Fibroblast of skin of right quadriceps (primary cell): ENCODE measurements at regions not wholly inside any gene's neighbourhood (a gene's known extent, or its start where the extent isn't known, plus 50 kb on each side); places are given as distances from the start of the nearest gene placed in this dataset.

Source experiments
- DNase-seq: peaks from one replicate; pipeline ENCODE4 v3.0.0-alpha.2; 2013

DNA sequence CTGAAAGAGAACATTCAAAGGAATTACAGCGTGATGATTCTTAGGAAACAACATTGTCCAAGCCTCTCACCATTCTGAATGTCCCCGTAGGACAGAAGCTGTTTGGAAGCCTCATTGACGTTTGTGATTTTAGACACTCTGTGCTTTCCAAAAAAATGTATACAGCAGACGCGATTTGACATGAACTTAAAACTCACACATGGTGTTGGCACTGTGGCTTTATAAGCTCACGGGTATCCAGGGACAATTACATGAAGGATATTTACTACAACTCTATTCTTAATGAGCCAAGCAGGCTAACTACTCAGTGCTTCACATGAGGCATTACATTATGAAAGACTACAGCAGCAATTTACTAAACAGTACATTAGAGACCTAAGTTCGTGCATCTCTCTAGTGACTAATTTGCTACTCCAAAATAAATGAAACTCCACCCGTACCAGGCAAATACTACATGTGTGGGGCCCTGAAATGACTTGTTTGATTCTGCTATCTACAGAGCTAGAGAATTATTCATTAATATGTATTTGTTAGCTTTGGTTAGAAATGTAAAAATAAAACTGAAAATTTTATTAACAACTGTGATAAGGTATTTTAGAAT lies 620.7 kb downstream of the SPRY1 start:
- no peak for DNase-seq

DNA sequence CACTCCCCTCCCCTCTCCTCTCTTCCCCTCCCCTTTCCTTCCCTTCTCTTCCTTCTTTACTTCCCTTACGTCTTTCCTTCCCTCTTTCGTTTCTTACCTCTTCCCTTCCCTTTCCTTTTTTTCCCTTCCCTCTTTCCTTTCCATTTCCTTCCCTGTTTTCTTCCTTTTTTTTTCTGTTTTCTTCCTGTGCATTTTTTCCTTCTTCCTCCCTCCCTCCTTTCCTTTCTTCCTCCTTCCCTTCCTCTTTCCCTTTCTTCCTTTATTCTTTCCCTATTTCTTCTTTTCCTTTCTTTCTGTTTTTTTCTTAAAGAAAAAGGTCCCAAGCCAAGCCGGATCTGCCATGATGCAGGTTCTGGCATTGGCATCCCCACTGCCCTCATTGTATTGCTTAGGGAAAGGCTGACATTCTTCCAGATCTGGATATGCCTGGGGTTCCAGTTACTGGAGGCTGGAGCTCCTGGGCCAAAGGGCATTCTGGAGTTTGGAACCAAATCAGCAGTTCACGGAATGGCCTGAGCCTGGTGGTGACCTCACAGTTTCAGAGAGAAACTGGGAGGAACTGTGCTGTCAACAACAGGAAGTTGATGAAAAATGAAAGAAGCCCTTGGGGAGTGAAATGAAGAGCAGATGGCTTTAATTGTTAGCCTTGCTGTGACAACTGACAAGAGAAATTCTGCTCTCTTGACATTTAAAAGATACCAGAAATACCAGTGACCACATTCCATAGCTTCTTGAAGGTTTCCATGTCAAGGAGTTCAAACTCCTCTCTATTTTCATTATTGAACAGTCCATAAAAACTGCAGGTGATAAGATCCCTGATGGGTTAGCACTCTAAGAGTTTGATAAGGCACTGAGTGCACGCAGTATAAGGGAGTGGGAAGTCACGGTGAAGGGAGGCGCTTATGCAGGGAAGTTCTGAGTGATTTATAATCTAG lies 622.1 kb downstream of the SPRY1 start:
- DNase-seq = peak; percentile 82

DNA sequence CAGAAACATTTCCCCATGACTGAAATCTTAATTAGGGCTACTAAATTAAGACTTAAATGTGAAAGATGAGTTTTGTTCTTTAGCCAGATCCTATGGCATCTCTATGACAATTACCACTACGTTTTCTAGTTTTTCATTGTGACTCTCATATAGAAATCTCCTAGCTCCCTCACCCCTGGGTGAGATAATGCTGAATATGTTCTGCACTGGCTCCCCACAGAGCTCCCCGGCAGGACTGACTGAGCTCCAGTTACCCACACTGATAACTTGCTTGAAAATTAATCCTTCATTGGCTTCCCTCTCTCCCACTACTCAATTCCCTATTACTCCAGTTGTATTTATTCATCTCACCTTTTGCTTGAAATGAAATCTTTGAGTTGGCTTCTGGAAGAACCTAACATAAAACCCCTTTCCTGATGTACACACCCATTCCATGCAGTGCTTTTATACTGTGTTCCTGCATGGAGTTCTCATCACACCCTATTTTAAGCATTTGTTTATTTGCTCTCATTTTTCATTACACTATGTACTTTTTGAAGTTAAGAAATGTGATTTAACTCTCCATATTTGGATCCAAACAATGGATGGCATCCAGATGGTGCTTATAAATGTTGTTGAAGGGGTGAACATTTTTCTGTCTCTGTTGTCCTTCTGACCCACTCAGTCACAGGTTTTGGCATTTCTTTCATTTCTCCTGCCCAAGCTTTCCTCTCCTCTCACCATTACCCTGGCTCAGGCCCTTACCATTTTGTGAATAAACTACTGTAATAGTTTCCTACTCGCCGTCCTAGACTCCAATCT lies 623.4 kb downstream of the SPRY1 start:
- no peak for DNase-seq

DNA sequence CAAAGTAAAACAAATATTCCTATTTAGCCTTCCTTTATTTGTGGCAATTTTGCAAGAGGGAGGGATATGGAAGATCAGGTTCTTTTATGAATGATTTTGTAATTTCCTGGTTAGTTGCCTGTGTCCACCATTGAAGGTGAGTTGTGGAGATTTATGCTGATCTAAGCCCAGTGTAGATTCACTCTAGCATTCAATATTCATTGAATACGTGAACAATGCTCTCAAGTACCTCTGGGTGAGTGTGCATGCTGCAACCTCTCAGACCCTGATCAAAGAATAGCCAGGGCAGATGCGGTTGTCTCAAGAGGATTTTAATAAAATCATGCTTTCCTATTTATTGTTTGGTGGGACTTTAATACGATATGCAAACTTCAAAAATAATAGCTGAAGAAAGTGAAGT lies 628.4 kb downstream of the SPRY1 start:
- DNase-seq = no peak

DNA sequence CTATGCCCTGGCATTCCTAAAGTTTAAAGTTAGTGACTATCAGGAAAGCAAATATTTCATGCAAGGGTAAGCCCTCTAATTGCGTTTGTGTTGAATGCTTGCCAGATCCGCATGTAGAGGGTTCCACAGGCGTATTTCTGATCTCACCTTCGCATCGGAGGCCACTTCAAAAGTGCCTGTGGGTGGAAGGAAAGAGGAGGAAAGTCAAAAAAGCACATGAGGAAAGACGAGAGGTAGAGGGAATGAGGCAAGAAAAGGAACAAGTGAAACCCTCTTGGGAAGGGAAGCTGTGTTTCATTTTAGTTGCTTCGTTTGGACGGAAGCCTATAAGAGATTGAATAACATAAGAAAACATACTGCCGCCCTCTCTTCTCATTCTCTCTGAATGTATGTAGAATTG lies 628.8 kb downstream of the SPRY1 start:
- DNase-seq = no peak

DNA sequence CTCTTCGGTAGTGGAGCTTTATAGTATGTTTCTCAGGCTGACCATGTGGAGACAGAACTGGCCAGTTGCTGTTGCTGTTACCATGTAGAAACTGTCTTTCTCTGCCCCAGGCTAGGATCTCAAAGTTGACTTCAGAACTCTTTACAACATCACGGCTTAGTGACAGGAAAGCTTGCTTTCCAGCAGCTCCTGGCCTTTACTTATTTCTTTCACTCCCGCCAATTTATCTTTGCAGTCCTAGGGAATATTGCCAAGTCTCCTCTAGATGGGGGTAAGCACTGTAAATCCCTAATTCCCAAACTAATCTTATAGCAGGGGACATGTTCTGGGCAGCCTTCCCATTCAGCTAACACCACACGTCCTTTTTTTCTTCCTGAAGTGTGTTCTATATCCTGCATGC lies 631.6 kb downstream of the SPRY1 start:
- peak; percentile 23 for DNase-seq

DNA sequence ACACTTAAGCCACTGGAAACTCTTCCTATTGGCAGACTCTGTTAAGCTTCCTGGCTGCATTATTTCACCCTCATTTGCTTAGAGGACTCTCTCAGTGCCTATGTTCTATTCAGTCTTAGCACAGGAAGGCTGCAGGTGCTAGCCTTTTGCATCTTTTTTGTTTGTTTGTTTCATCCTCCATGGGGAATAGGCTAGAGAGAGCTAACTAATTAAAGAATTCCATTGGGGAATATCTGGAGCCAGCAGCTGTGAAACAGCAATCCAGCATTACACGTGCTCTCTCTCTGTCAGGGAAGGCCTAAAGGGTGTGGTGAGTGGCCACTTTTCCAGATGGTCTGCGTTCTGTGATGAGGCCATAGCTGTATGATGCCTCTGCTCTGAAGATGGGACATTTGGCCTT lies 633.6 kb downstream of the SPRY1 start:
- no peak for DNase-seq

DNA sequence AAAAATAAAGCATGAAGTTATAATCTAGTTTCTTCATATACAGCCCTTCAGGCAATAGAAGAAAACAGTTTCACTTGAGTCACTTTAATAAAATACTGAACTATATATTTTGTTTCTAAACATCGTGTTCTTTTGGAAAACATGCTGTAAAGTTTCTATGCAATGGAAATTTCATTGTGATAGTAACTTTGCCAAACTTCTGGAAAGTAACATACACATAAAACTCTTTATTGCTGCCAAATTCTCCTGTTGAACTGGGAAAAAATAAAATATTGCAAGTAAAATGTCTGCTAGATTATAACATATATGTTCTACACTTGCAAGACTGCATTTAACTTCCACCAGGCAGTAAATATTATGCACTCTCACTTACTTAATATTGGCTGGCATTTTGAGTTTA lies 635.4 kb downstream of the SPRY1 start:
- DNase-seq = no peak

DNA sequence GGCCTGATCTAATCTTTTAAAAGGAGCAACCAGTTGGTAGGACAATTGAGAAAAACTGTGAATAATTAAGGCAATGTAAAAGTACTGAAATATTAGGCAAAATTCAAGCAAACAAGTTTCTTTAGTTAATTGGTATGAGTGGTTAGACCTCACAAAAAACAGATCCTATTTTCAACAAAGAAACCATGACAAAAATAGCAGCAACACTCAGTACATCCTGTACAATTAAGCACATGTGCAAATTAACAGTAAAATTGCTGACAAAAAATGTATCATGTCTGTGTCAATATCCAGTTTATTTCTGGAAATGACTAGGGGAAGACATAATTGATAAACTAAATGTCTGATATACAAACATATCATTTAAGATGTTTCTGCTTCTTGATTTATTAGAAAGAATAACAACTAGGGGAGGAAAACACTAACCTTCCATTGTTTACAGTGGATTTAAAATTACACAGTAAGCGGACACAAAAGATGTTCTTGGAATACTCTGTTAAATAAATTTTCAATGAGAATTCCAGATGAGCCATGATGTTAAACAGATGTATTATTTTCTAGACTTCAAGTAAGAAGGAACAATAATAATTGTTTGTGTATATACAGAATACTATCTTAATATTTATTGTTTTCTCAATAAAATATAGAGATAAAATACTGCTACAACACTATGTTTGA lies 638.9 kb downstream of the SPRY1 start:
- no peak for DNase-seq

DNA sequence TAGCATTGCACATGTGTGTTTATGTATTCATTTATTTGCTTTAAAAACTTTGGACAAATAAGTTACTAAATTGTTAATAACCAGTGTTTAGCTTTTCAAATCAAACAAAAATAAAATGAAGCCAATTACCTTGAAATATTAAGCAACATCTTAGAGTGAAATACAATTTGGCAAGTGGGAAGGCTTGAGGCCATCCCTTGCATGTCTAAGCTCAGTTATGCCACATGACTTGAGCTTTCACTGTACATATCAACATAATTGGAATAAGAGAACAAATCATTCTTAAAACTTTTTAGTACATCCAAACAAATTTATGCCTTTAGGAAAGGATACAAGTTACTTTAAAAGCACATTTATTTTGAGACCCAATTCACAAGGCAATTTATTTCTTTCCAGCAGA lies 640.6 kb downstream of the SPRY1 start:
- no peak for DNase-seq

DNA sequence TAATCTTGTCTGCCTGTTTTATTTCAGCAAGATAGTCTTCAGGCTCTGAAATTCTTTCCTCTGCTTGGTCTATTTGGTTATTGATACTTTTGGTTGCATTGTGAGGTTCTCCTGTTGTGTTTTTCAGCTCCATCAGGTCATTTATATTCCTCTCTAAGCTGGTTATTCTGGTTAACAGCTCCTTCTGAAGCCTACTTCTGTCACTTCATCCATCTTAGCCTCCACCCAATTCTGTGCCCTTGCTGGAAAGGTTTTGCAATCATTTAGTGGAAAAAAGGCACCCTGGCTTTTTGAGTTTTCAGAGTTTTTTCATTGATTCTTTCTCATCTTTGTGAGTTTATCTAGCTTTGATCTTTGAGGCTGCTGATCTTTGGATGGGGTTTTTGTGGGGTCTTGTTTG lies 647.7 kb downstream of the SPRY1 start:
- DNase-seq = no peak

DNA sequence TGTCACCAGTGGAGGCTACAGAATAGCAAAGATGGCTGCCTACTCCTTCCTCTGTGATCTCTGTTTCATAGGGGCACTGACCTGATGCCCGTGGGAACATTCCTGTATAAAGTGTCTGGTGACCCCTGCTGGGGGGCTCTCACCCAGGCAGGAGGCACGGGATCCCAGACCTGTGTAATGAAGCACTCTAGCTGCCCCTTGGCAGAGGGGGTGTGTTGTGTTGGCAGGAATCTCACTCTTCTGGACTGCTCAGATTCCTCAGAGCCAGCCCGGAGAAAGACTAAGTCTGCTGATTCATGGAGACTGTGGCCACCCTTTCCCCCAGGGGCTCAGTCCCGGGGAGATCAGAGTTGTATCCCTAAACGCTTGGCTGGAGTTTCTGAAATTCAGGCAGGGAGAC lies 648.3 kb downstream of the SPRY1 start:
- DNase-seq = no peak

DNA sequence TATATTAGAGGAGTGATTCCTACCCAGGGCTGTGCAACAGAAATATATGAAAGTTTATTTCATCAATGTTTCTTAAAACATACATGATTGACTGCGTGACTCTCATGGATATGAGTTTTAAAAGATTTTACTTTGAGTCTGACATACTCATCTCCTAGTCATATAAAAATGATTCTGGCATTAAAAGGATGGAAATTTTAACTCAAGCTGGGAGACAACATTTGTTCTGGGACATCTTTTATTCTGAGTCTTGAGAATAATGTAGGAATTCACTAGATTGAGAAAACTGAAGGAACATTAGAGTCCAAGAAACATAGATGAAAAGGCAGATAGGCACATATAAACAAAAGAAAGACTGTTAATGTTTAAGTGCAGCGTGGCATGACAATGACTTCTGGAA lies 649.6 kb downstream of the SPRY1 start:
- no peak for DNase-seq

DNA sequence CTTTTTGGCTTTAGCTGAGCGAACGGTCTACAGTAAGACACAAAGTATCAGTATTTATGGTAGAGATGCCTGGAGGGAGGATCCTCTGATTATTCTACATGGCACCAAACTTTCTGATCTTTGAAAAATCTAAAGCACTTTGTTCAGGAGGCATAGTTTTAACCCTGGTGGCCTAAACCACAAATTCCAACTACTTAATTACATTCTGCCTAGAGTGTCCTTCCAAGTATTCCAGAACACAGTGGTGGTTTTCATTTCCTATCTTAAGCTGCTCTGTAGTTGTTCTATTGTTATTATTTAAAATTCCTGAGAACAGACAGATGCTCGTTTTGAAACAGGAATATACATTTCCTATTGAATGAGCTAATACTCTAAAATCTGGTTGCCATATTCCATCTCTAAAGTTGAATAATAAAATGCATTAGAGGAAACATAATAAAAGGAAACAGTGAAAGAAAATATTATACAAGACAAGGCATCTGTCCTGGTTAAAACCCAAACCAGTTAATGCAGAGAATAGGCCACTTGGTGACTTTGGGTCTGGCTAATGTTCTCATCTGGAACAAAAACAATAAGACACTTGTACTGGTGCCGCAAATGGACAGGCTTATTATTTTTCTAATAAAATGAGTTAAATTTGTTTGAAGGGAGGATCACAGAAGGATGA lies 657.4 kb downstream of the SPRY1 start:
- peak; percentile 53 for DNase-seq

DNA sequence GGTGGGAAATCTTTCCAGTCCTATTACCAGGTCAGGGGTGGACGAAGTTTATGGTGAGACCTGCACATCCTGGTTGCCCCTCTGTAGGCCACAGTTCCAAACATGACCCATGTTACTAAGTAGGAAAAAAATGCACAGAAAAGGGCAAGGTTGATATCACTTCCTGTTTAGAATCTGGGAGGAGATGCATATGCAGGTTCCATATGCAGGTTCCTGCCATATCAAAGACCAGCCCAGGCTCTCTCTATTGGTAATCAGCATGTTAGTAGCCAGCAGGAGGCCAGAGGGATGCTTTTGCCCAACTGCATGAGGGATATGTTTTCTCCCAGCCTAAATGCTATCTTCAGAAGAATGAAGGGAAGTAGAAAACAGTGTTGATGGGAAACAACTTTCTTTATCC lies 657.2 kb downstream of the ANKRD50 start:
- DNase-seq = no peak

DNA sequence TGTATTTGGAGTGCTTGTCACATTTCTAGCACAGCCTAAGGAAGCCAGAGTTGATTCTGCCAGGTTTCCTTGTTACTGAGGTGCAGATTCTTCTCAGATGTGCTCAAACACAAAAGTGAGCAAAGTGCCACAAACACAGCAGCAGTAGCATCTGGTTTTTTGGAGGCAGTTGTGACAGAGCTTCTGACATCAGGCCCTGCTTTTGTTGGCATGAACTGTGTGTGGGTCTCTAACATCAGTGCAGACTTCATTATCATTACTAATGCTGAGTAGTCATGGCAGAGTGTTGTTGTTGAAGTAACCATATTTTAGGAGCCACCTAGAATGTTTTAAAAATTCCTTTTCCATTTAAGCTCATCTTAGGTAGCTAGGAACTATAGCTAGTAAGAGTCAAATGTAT lies 656.6 kb downstream of the ANKRD50 start:
- no peak for DNase-seq

DNA sequence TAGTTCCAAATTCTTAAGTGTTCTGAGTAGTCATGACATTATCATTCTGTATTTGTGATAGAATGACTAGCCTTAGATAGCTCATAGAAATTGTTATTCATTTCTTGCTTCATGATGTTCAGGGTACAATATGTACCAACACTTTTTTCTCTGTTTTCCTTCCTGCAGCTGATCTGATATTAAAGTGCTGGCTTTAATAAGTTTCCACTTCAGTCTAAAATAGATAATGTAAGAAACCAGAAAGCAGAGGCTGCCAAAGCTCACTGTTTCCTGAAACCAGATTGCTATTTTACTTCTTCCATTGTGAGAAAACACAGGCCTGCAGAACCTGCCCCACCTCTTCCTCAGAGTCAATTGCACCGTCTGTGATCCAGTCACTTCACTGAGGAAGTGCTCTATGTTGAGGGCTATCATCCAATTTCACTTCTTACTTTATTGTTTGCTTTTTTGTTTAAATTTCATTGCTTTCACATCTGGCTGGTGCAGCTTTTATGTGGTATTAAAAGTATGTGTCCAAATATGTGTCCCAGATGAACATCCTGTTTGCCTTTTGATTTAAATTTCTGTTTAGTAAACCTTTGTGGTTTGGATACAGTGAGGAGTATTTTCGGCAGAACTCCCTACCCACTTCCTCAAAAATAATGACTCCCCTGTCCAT lies 652.1 kb downstream of the ANKRD50 start:
- peak; percentile 27 for DNase-seq

DNA sequence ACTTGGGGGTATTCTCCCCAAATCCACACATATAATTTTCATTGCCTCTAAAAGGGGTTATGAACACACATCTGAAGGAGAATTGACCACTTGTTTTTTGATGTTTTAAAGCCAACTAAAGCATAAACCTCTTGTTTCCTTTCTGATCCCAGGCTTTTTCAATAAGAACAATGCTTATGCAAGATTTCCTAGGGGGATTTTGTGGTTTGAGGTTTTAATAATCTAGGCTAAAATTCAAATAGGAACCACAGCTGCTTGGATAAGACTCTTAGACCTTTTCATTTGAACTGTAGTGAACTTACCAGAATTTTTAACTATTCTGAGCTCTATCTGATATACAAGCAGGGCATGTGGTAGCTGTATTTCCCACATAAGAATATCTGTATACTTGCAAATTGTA lies 651.1 kb downstream of the ANKRD50 start:
- peak; percentile 67 for DNase-seq

DNA sequence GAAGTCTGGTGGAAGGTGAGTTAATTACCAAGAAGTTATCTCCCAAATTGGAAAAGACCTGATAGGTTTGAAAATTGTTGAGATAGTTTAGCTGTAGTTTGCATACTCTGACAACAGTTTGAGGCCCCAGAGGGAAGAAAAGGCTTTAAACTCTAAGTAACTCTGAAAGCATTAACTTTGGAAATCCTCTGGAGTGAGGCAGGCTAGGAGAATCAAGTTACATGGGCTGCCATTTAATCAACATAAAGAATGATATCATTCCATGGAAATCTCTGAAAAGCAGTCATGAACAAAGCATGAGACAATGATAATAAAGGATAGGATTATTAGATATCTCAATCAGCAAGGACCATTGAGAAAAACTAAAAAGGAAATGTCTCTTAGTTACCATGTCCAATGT lies 647.1 kb downstream of the ANKRD50 start:
- DNase-seq = no peak

DNA sequence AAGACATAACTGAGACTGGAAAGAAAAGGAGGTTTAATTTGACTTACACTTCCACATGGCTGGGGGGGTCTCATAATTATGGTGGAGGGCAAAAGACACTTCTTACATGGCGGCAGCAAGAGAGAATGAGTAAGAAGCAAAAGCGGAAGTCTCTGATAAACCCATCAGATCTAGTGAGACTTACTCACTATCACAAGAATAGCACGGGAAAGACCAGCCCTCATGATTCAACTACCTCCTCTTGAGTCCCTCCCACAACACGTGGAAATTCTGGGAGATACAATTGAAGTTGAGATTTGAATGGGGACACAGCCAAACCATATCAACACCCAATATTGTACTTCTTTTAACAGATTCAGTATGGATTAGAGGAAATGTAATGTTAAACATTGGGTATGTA lies 646.6 kb downstream of the ANKRD50 start:
- DNase-seq = no peak

DNA sequence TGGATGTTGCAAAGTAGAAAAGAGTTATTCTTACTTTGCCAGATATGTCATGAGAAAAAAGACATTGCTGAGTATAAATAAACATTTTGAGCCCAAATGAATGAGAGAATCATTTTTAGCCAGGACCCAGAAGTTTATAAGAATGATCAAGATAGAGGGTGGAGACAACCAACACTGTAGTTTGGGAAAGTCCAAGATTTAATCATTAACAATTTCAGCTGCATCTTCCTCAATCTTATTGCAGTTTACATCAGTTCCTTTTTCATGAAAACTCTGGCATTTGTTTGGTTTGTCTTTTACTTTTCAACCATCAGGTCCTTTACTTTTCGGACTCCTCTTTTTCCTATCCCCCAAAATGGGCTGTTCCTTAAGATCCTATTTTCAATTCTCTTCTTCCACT lies 645.9 kb downstream of the ANKRD50 start:
- DNase-seq = no peak

DNA sequence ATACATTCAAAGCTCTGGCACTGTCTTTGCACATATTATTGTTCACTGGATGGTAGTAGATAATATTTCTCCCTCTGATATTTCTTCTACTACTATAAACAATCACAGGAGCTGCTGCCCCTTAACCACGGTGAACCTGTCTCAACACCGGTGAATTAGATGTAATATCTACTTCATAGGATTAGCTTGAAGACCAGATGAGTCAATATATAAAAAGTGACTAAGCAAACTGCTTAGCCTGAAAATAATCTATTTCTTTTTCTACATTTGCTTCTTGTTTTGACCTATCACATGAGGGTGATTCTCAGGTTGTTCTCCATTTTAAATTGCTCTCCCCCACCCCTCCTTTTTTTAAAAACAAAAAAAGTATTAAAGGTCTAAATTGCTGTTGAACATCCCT lies 645.5 kb downstream of the ANKRD50 start:
- no peak for DNase-seq
